ENCODE measurements at regions not wholly inside any gene's neighbourhood (a gene's known extent, or its start where the extent isn't known, plus 50 kb on each side); places are given as distances from the start of the nearest gene placed in this dataset.

DNA sequence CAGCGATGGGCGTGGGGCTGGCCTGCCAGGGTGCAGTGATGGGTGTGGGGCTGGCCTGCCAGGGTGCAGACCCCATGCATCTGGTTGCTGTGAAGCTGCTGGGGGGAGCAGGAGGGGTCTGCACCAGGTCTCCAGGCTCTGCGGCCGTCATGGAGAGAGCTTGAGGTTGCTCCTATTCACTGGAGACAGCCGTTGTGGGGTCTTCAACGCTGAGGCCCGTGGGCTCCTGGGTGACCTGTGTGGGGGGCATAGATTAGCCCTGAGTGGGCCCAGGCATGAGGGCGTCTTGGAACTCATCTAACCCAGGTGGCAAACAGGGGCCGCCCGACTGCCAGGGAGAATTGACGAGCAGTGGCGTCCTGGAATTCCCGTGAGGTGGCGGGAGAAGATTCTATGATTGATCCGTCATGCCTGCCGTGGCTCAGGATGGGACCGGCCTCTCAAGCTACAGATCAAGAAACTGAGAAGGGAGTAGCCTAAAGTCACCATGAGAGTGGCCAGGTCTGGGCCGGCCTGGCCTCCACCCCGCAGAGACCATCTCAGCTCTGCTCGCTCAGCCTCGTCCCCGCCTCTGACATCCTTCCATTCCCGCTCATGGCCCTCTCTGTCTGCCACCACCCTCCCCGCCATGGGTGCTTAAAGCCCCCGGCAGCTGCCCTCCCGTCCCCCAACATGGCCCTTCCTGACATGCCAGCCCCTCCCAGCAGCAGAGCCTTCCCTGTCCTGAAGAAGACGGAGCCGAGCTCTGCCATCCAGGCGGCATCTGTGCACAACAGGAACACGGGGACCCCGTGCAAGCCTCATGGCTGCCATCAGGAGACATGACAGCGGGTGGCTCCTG is 50.7 kb upstream of the ACSF3 start:
- in situ Hi-C loops (cut with MboI; ENCODE audit: low pct_unique_long_range_greater_than_20kb, low sequenced_read_pairs): no loop called here
- no peak for DNase-seq

DNA sequence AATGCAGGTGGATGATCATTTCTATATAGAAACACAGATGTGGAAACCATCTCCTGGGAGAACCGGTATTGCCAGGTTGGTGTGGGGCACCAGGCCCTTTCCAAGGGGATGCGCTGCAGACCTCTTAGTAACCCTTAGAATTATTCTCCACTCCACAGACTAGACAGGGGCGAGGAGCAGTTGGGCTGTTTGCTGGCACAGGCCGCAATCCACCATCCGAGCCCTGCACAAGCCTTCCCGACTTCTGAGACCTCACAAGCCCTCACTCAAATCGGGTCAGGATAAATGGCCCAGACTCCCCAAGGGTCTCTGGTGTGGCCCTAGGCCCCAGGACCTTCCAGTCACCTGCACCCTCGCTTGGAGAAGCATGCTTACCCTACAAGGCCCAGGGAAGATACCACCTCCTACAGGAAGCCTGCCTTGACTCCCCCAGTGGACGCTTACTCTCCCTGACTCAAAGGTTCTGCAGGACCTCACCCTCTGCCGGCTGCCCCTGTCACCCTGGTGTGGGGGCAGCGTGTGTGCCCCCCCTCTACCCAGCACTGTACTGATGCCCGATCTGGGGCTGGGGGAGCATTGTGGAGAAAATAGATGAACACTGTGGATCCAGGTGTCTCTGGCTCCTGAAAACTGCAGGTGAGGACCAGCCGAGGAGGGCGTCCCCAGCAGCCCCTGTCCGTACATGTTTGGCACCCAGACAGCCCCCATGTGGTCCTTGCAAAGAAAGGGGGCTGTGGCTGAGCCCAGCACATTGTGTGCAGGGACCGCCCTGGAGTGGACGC is 49.8 kb upstream of the ACSF3 start:
- in situ Hi-C loops (cut with MboI; ENCODE audit: low pct_unique_long_range_greater_than_20kb, low sequenced_read_pairs): no loop called here
- no peak for DNase-seq
